WTC11 (cell line): ENCODE measurements at regions not wholly inside any gene's neighbourhood (a gene's known extent, or its start where the extent isn't known, plus 50 kb on each side); places are given as distances from the start of the nearest gene placed in this dataset.

Experiments used
- ATAC-seq: fragments of 200-7000 bp; cut with Tn5 transposase; 2 replicates; pipeline ENCODE4 v1.10.0; 2021; ENCODE audit warnings: mild to moderate bottlenecking, moderate library complexity
- CTCF ChIA-PET: fragments of 300-600 bp; sonication (Branson Sonifier 250); formaldehyde crosslinking; loops from one replicate; lab custom pipeline; 2021; ENCODE audit warnings: antibody characterized with exemption; lab: Charles Lee
- POLR2A ChIA-PET: fragments of 350-600 bp; sonication (Branson Sonifier 250); formaldehyde crosslinking; loops from one replicate; lab custom pipeline; 2021; ENCODE audit warnings: antibody characterized with exemption; lab: Charles Lee
- DNase-seq: peaks from one replicate; pipeline ENCODE4 v3.0.0; 2021; ENCODE audit warnings: low spot score
- H3K27ac Mint-ChIP-seq: 2 replicates; pipeline ENCODE4 v1.8.0; 2021; ENCODE audit warnings: mixed read lengths
- H3K27me3 Mint-ChIP-seq: 2 replicates; pipeline ENCODE4 v1.8.0; 2021; ENCODE audit warnings: low read depth, mild to moderate bottlenecking, moderate library complexity, mixed read lengths
- H3K36me3 Mint-ChIP-seq: 2 replicates; pipeline ENCODE4 v1.8.0; 2021; ENCODE audit warnings: mixed read lengths
- H3K4me1 Mint-ChIP-seq: 2 replicates; pipeline ENCODE4 v1.8.0; 2022; ENCODE audit warnings: mixed read lengths
- H3K4me3 Mint-ChIP-seq: 2 replicates; pipeline ENCODE4 v1.8.0; 2021; ENCODE audit warnings: mild to moderate bottlenecking, moderate library complexity, mixed read lengths
- H3K9me3 Mint-ChIP-seq: 2 replicates; pipeline ENCODE4 v1.8.0; 2021; ENCODE audit warnings: mixed read lengths
- AR ChIP-seq: fragments of 250-450 bp; sonication (Bioruptor Pico); IDR thresholded peaks from 2 replicates; pipeline ENCODE4 v1.9.0; 2021; ENCODE audit warnings: mild to moderate bottlenecking
- ATF6 ChIP-seq: sonication (generic); formaldehyde crosslinking; IDR thresholded peaks from 2 replicates; pipeline ENCODE4 v1.8.1; 2023; ENCODE audit warnings: mild to moderate bottlenecking, missing genetic modification reagents
- CBFB ChIP-seq: sonication (generic); formaldehyde crosslinking; IDR thresholded peaks from 2 replicates; pipeline ENCODE4 v1.8.1; 2022; ENCODE audit warnings: mild to moderate bottlenecking, low read depth, missing genetic modification reagents
- ERG ChIP-seq: fragments of 250-450 bp; sonication (Bioruptor Pico); IDR thresholded peaks from 2 replicates; pipeline ENCODE4 v1.8.0; 2021; ENCODE audit warnings: mild to moderate bottlenecking
- FOXK1 ChIP-seq: sonication (generic); formaldehyde crosslinking; IDR thresholded peaks from 2 replicates; pipeline ENCODE4 v1.8.0; 2022; ENCODE audit warnings: mild to moderate bottlenecking, moderate library complexity, missing genetic modification reagents
- NFE2L1 ChIP-seq: sonication (generic); formaldehyde crosslinking; IDR thresholded peaks from 2 replicates; pipeline ENCODE4 v1.8.1; 2023; ENCODE audit warnings: missing genetic modification reagents
- SMAD3 ChIP-seq: sonication (generic); formaldehyde crosslinking; IDR thresholded peaks from 2 replicates; pipeline ENCODE4 v1.8.0; 2022; ENCODE audit warnings: missing genetic modification reagents, mild to moderate bottlenecking, borderline replicate concordance
- SP1 ChIP-seq: sonication (generic); formaldehyde crosslinking; conservative IDR thresholded peaks from 2 replicates; pipeline ENCODE4 v1.8.1; 2022; ENCODE audit warnings: missing genetic modification reagents
- TCF7 ChIP-seq: sonication (generic); formaldehyde crosslinking; IDR thresholded peaks from 2 replicates; pipeline ENCODE4 v1.8.0; 2022; ENCODE audit warnings: mild to moderate bottlenecking, low read depth, missing genetic modification reagents, moderate library complexity
- ZNF281 ChIP-seq: sonication (generic); formaldehyde crosslinking; IDR thresholded peaks from 2 replicates; pipeline ENCODE4 v1.8.0; 2023; ENCODE audit warnings: mild to moderate bottlenecking, missing genetic modification reagents
- ZNF396 ChIP-seq: fragments of 250-450 bp; sonication (Bioruptor Pico); IDR thresholded peaks from 2 replicates; pipeline ENCODE4 v1.8.0; 2021; ENCODE audit warnings: mild to moderate bottlenecking, moderate library complexity, borderline replicate concordance
- ZNF671 ChIP-seq: fragments of 250-450 bp; sonication (Bioruptor Pico); IDR thresholded peaks from 2 replicates; pipeline ENCODE4 v1.8.0; 2021; ENCODE audit warnings: mild to moderate bottlenecking
- TF ChIP-seq, protein P1 (sequence below): fragments of 250-450 bp; sonication (Bioruptor Pico); conservative IDR thresholded peaks from 2 replicates; pipeline ENCODE4 v1.9.0; 2021; ENCODE audit warnings: mild to moderate bottlenecking
- TF ChIP-seq, protein P2 (sequence below): fragments of 250-450 bp; sonication (Bioruptor Pico); IDR thresholded peaks from 2 replicates; pipeline ENCODE4 v2.1.2; 2022; ENCODE audit warnings: mild to moderate bottlenecking, moderate library complexity
- TF ChIP-seq, protein P3 (sequence below): sonication (generic); formaldehyde crosslinking; IDR thresholded peaks from 2 replicates; pipeline ENCODE4 v1.8.1; 2023; ENCODE audit warnings: mild to moderate bottlenecking, missing genetic modification reagents, borderline replicate concordance
- TF ChIP-seq, protein P4 (sequence below): sonication (generic); formaldehyde crosslinking; IDR thresholded peaks from 2 replicates; pipeline ENCODE4 v1.8.0; 2022; ENCODE audit warnings: mild to moderate bottlenecking, missing genetic modification reagents

GRCh38 chr12:77555074-77555473 is 275.6 kb upstream of the NAV3 start:
- Mint-ChIP-seq H3K4me3 (no peak overlapping the region), H3K27ac (no peak overlapping the region), H3K27me3 (no peaks in the 10 kb centered on the region), H3K9me3 (no peaks in the 10 kb centered on the region), H3K4me1 (no peaks in the 10 kb centered on the region), H3K36me3 (no peaks in the 10 kb centered on the region)
- POLR2A ChIA-PET, result no interaction called here
- DNase-seq, result no peak
- TF ChIP-seq, protein P1, sequence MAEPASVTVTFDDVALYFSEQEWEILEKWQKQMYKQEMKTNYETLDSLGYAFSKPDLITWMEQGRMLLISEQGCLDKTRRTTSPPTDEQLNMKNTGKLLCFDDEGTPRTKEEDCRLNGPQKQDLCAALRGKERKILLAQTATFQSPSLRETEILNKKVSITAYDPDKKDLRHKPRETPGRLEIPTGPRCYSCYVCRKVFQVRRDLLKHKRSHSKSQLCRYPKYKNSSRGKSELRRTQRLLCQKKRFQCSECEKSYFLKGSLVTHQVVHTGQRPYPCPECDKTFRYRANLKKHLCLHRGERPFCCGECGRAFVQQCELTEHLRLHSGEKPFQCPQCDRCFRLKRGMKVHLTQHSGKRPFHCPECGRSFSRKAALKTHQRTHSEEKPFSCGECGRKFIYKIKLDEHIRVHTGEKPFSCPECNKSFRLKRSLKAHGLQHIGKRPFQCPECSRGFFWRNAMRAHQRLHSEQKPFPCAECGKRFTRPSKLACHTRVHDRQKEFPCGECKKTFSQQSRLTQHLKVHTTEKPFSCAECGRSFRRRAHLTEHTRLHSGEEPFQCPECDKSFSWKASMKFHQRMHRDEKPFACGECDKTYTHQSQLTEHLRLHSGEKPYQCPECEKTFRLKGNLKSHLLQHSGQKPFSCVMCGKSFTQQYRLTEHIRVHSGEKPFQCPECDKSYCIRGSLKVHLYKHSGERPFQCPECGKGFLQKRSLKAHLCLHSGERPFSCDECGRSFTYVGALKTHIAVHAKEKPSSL, result no peak
- no peak for TF ChIP-seq CBFB (CRISPR knock-in tag)
- TF ChIP-seq ERG (CRISPR knock-in tag), result no peak
- TF ChIP-seq, protein P2, sequence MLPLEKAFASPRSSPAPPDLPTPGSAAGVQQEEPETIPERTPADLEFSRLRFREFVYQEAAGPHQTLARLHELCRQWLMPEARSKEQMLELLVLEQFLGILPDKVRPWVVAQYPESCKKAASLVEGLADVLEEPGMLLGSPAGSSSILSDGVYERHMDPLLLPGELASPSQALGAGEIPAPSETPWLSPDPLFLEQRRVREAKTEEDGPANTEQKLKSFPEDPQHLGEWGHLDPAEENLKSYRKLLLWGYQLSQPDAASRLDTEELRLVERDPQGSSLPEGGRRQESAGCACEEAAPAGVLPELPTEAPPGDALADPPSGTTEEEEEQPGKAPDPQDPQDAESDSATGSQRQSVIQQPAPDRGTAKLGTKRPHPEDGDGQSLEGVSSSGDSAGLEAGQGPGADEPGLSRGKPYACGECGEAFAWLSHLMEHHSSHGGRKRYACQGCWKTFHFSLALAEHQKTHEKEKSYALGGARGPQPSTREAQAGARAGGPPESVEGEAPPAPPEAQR (CRISPR knock-in tag), result no peak
- no peak for TF ChIP-seq ZNF671 (CRISPR knock-in tag)
- TF ChIP-seq ATF6 (CRISPR knock-in tag), result no peak
- no peak for TF ChIP-seq SP1 (CRISPR knock-in tag)
- TF ChIP-seq, protein P3, sequence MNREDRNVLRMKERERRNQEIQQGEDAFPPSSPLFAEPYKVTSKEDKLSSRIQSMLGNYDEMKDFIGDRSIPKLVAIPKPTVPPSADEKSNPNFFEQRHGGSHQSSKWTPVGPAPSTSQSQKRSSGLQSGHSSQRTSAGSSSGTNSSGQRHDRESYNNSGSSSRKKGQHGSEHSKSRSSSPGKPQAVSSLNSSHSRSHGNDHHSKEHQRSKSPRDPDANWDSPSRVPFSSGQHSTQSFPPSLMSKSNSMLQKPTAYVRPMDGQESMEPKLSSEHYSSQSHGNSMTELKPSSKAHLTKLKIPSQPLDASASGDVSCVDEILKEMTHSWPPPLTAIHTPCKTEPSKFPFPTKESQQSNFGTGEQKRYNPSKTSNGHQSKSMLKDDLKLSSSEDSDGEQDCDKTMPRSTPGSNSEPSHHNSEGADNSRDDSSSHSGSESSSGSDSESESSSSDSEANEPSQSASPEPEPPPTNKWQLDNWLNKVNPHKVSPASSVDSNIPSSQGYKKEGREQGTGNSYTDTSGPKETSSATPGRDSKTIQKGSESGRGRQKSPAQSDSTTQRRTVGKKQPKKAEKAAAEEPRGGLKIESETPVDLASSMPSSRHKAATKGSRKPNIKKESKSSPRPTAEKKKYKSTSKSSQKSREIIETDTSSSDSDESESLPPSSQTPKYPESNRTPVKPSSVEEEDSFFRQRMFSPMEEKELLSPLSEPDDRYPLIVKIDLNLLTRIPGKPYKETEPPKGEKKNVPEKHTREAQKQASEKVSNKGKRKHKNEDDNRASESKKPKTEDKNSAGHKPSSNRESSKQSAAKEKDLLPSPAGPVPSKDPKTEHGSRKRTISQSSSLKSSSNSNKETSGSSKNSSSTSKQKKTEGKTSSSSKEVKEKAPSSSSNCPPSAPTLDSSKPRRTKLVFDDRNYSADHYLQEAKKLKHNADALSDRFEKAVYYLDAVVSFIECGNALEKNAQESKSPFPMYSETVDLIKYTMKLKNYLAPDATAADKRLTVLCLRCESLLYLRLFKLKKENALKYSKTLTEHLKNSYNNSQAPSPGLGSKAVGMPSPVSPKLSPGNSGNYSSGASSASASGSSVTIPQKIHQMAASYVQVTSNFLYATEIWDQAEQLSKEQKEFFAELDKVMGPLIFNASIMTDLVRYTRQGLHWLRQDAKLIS, result no peak
- TF ChIP-seq NFE2L1 (CRISPR knock-in tag), result no peak
- no peak for TF ChIP-seq ZNF396
- TF ChIP-seq ZNF281, result no peak
- TF ChIP-seq, protein P4, sequence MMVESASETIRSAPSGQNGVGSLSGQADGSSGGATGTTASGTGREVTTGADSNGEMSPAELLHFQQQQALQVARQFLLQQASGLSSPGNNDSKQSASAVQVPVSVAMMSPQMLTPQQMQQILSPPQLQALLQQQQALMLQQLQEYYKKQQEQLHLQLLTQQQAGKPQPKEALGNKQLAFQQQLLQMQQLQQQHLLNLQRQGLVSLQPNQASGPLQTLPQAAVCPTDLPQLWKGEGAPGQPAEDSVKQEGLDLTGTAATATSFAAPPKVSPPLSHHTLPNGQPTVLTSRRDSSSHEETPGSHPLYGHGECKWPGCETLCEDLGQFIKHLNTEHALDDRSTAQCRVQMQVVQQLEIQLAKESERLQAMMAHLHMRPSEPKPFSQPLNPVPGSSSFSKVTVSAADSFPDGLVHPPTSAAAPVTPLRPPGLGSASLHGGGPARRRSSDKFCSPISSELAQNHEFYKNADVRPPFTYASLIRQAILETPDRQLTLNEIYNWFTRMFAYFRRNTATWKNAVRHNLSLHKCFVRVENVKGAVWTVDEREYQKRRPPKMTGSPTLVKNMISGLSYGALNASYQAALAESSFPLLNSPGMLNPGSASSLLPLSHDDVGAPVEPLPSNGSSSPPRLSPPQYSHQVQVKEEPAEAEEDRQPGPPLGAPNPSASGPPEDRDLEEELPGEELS, result no peak
- TF ChIP-seq AR (CRISPR knock-in tag), result no peak
- no peak for TF ChIP-seq FOXK1 (CRISPR knock-in tag)
- no peak for TF ChIP-seq TCF7 (CRISPR knock-in tag)
- TF ChIP-seq SMAD3 (CRISPR knock-in tag), result no peak
- TF ChIP-seq, all 79 proteins: peak for 0
- ATAC-seq, result no peak
- CTCF ChIA-PET, result no interaction called here
